ENCODE measurements at regions not wholly inside any gene's neighbourhood (a gene's known extent, or its start where the extent isn't known, plus 50 kb on each side); places are given as distances from the start of the nearest gene placed in this dataset.

DNA sequence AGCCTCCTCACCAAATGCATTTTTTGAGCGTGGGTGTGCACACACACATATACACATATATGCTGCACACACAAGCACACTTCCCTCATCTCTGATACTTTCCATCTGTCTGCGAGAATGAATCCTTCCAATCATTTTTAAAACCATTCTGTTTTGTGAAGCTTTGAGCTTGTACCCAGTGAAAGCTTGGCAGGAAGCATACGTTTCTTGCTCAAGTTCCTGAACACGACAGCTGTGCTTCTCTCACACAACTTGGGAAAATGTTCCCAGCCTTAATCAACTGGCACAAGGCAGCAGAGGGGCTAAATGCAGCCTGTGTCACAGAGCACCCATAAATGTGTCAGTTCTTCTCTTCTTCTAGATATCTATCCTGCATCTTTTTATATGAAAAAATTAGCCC lies 524.0 kb upstream of the KIRREL3 start:
- no peaks in the 10 kb centered on the region for H3K9me3 Mint-ChIP-seq
- H3K27ac Mint-ChIP-seq, result no peak overlapping the region
- no peak for ATAC-seq
- no peaks in the 10 kb centered on the region for H3K27me3 Mint-ChIP-seq
- no peak overlapping the region for H3K4me3 Mint-ChIP-seq
- H3K36me3 Mint-ChIP-seq, result no peaks in the 10 kb centered on the region
- H3K4me1 Mint-ChIP-seq, result no peaks in the 10 kb centered on the region

DNA sequence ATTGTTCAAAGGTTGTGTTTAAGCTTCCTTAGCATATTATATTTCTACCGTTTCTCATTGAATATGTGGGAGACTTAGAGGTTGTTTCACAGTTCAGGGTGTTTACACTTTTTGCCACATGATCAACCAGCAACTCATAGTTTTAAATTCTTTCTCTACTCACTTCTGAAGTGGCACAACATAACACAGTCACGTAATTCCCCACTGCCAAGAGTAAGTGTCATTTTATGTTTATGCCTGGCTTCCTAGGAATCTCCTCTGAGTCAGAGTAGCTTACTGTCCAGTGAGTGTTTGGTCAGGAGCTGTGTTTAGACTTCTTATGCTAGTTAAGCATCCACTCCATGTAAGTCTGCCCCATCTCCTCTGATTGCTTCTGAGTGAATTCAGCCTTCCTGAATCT lies 520.8 kb upstream of the KIRREL3 start:
- Mint-ChIP-seq H3K9me3 (peaks cover 4% of the 10 kb centered on the region), H3K36me3 (no peaks in the 10 kb centered on the region), H3K4me3 (no peak overlapping the region), H3K27me3 (no peaks in the 10 kb centered on the region), H3K27ac (no peak overlapping the region), H3K4me1 (no peaks in the 10 kb centered on the region)
- no peak for ATAC-seq

DNA sequence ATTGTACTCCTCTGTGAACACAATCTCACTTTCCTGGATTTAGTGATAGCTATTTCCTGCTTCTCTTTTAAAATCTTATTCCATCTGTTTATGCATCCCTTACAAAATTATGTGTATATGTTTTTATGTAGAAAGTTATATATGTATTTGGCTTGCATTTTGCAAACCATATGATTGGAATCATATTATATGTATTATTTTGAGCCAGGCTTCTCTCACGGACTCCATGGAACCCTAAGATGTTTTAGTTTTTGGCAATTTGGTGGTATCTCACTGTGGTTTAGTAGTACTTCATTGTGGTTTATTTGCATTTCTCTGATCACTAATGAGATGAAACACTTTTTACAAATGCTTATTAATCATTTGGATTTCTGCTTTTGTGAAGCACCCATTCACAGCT lies 507.3 kb upstream of the KIRREL3 start:
- no peak for ATAC-seq
- H3K27me3 Mint-ChIP-seq, result no peaks in the 10 kb centered on the region
- no peaks in the 10 kb centered on the region for H3K36me3 Mint-ChIP-seq
- no peak overlapping the region for H3K4me3 Mint-ChIP-seq
- no peaks in the 10 kb centered on the region for H3K4me1 Mint-ChIP-seq
- H3K9me3 Mint-ChIP-seq, result peaks cover 9% of the 10 kb centered on the region
- H3K27ac Mint-ChIP-seq, result no peak overlapping the region

DNA sequence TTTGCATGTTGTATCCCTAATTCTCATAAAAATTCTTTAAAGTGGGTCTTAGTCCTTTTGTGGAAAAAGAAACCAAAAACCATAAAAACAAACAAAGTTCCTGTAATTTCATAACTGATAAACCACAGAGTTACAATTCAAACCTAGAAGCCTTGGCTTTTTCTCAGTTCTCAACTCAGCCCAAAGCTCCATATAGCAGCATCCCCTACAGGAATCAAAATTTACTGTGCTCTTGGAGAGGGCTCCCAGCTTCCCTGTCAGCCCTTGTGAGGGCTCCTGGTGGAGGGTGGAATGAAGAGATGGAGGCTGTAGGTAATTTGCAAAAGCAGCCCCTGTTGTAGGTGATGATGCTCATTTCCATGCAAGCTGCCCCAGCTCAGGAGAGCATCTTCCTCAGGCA lies 506.1 kb upstream of the KIRREL3 start:
- Mint-ChIP-seq H3K4me1 (no peaks in the 10 kb centered on the region), H3K27me3 (no peaks in the 10 kb centered on the region), H3K9me3 (peaks cover 3% of the 10 kb centered on the region), H3K4me3 (no peak overlapping the region), H3K27ac (no peak overlapping the region), H3K36me3 (no peaks in the 10 kb centered on the region)
- peak; percentile 34 for ATAC-seq

DNA sequence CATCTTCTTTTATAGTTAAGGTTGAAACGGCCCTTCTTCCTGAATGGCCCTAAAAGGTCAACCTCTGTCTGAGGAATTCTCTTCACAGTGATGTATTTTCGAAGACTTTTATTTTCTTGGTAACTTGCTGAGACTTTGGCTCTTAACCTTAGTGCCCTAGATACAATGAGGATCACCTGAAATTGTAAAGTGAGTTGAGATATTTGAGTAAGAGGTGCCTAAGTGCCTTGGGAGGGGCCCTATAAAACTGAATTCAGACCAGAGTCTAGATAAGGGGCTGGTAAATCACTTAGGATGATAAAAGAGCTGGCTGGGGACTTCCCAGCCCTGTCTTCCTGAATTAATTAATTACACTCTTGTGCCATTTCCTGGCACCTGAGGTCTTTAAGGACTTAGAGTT lies 505.6 kb upstream of the KIRREL3 start:
- no peak overlapping the region for H3K27ac Mint-ChIP-seq
- peaks cover under 1% of the 10 kb centered on the region for H3K9me3 Mint-ChIP-seq
- H3K4me3 Mint-ChIP-seq, result no peak overlapping the region
- no peaks in the 10 kb centered on the region for H3K4me1 Mint-ChIP-seq
- H3K36me3 Mint-ChIP-seq, result no peaks in the 10 kb centered on the region
- H3K27me3 Mint-ChIP-seq, result no peaks in the 10 kb centered on the region
- ATAC-seq, result no peak

DNA sequence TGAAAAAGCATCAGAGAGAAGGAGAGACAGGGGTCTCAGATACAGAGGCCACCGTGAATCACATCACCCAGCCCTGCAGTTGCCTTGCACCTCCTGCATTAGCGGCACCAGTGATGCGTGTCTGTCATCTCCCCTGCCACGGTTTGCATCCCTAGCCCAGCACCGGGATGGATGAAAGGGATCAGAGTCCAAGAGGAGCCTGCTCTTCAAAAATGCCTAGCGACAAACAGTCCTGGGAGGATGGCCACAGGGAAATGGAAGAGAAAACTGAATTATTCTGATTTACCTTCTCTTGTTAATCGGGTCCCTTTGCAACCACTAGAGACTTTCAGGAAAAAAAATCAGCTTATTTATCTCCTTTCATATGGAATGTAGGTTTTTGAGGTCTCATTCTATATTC lies 495.6 kb upstream of the KIRREL3 start:
- Mint-ChIP-seq H3K4me3 (no peak overlapping the region), H3K27ac (no peak overlapping the region), H3K4me1 (no peaks in the 10 kb centered on the region), H3K36me3 (no peaks in the 10 kb centered on the region), H3K27me3 (no peaks in the 10 kb centered on the region), H3K9me3 (peaks cover 4% of the 10 kb centered on the region)
- ATAC-seq, result no peak

DNA sequence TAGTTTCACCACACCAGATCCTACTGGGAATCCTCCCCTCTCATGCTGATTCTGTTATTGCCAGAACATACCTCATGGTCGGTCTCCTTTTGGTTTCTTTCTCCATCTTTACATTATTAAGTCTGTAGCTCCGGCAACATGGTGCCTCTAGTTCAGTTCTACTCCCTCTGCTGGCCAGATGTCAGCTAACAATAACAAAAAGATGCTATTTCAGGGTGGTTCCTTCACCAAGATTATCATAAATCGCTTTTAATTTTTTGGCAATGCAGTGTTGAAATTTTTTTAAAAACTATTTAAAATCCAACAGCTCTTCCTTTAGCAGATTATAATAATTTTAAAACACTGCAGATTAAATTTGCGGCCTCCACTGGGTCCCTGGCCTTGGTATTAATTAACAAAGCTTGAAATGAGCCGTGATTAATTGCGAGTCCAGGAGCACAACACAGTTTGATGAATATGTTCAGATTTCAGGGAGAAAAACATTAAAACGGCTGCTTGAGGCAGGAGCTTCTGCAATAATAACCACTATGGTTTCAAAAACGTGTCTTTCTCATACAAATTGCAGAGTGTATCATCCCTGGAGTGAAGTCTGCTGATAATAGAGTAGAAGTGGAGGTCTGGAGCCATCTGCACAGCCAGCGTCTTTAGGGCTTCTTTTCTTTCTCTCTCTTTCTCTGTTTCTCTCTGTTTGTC lies 492.9 kb upstream of the KIRREL3 start:
- ATAC-seq, result no peak
- no peaks in the 10 kb centered on the region for H3K4me1 Mint-ChIP-seq
- no peaks in the 10 kb centered on the region for H3K27me3 Mint-ChIP-seq
- peaks cover 4% of the 10 kb centered on the region for H3K9me3 Mint-ChIP-seq
- no peaks in the 10 kb centered on the region for H3K36me3 Mint-ChIP-seq
- no peak overlapping the region for H3K4me3 Mint-ChIP-seq
- no peak overlapping the region for H3K27ac Mint-ChIP-seq

DNA sequence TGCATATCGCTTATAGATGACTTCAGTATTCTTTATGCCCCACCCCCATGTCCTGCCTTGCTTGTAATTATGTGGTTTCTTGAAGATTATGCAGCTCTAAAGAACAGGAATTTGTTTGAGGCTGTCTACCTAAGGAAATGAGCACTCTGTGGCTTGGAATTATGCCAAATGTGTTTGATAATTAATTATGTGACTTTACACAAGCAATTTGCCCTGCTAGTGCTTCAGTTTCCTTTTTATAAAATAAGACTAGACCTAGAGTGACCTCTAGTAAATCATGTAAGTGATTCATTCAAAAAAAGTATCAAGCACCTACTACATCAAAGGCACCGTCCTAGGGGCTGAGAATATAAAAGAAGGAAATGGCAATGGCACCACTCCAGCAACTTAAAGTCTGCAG lies 491.5 kb upstream of the KIRREL3 start:
- peaks cover 4% of the 10 kb centered on the region for H3K9me3 Mint-ChIP-seq
- H3K4me1 Mint-ChIP-seq, result no peaks in the 10 kb centered on the region
- H3K4me3 Mint-ChIP-seq, result no peak overlapping the region
- H3K27me3 Mint-ChIP-seq, result no peaks in the 10 kb centered on the region
- no peak for ATAC-seq
- H3K36me3 Mint-ChIP-seq, result no peaks in the 10 kb centered on the region
- H3K27ac Mint-ChIP-seq, result no peak overlapping the region

DNA sequence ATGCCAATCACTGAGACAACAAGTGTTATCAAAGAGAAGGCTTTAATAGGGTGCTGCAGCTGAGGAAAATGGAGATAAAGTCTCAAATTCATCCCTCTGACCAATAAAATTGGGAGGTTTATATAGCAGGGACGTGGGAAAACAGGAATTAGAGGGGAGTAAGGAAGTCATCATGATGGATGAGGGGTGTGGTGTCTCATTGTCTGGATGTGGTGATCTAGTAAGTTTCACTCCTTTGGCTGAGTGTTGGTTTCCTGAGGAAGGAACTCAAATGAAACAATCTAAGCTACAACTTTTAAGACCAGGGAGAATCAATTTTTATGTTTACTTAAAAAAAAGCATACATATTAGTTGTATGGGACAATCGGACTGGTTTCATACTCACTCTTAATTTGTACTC lies 491.0 kb upstream of the KIRREL3 start:
- Mint-ChIP-seq H3K36me3 (no peaks in the 10 kb centered on the region), H3K27ac (no peak overlapping the region), H3K27me3 (no peaks in the 10 kb centered on the region), H3K4me3 (no peak overlapping the region), H3K9me3 (peaks cover 4% of the 10 kb centered on the region), H3K4me1 (no peaks in the 10 kb centered on the region)
- ATAC-seq, result no peak

DNA sequence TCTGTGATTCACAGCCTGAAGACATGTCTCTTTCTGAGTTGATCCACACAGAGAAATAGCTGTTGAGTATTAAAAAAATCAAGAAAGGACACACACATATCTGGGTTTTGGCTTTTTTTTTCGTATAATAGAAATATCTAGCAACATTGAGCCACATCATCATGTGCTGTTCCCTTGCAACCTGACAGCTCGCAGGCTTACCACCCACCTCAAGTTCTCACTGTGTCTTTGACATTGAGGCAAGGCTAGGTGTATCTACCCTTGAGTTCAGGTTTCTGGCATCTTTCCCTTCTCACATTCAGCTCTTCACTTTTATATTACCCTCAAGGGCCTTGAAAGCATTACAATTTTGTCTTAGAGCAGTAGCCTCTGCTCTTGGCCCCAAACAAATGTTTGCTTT lies 490.3 kb upstream of the KIRREL3 start:
- no peaks in the 10 kb centered on the region for H3K4me1 Mint-ChIP-seq
- H3K36me3 Mint-ChIP-seq, result no peaks in the 10 kb centered on the region
- no peak overlapping the region for H3K27ac Mint-ChIP-seq
- no peak for ATAC-seq
- peaks cover 4% of the 10 kb centered on the region for H3K9me3 Mint-ChIP-seq
- H3K27me3 Mint-ChIP-seq, result no peaks in the 10 kb centered on the region
- H3K4me3 Mint-ChIP-seq, result no peak overlapping the region

DNA sequence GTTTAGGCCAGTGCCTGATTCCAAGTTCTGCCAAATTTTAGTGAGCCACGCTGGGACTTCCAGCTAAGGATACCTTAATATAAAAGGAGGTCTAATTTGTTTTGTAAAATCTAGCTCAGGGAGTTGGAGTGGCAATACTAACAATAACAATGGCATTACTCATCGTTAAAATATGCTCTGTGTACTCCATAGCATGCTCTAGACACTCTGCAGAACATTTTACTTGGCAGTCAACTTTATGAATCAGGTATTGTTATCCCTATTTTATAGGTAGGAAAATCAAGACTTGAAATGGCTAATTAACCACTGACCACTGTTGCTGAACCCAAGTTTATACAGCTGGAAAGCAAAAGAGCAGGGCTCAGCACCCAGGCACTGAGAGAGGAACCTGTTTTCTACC lies 485.0 kb upstream of the KIRREL3 start:
- Mint-ChIP-seq H3K27me3 (no peaks in the 10 kb centered on the region), H3K9me3 (no peaks in the 10 kb centered on the region), H3K36me3 (no peaks in the 10 kb centered on the region), H3K4me3 (no peak overlapping the region), H3K4me1 (no peaks in the 10 kb centered on the region), H3K27ac (no peak overlapping the region)
- ATAC-seq, result no peak

DNA sequence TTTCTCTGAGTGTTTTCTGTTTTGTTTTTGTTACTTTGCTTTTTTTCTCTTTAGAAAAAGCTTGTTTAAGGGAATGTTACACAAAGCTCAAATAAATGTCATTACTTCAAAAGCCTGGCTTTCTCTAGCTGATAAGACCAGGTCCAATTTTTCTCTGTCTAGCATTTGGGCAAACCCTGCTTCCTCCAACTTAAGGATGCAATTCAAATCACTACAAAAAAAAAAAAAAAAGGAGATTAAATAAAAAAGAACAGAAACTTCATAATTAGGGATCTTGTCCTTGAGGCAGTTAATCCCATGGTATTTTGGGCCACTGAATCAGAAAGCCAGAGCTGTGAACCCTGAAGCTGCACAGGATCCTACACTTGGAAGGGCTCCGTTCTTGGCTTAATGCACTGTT lies 480.8 kb upstream of the KIRREL3 start:
- H3K36me3 Mint-ChIP-seq, result no peaks in the 10 kb centered on the region

DNA sequence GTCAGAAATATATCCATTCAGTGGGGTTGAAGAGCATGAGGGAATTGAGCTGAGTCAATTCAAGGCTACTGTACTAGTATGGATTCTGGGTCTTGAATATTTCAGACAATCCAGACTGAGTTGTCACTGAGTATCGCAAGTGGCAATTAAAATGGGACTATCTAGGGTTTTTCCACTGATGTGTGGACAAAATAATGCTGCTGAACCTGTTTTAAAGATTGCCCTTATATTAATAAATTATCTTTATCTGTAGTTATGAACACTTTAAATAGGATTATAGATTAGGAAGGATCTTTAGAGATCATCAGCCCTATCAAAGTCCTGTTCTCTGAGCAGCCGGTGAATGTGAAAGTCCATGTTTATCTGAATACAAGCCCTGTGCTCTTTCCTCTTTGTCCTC lies 478.3 kb upstream of the KIRREL3 start:
- H3K36me3 Mint-ChIP-seq, result no peaks in the 10 kb centered on the region
- no peaks in the 10 kb centered on the region for H3K27me3 Mint-ChIP-seq
- no peak overlapping the region for H3K27ac Mint-ChIP-seq
- H3K4me1 Mint-ChIP-seq, result no peaks in the 10 kb centered on the region
- H3K9me3 Mint-ChIP-seq, result no peaks in the 10 kb centered on the region
- ATAC-seq, result no peak
- no peak overlapping the region for H3K4me3 Mint-ChIP-seq

More for the DNA sequence above, 480.8 kb upstream of the KIRREL3 start:
- ATAC-seq, result no peak
- Mint-ChIP-seq H3K27ac (no peak overlapping the region), H3K4me1 (no peaks in the 10 kb centered on the region), H3K4me3 (no peak overlapping the region), H3K27me3 (no peaks in the 10 kb centered on the region), H3K9me3 (no peaks in the 10 kb centered on the region)

DNA sequence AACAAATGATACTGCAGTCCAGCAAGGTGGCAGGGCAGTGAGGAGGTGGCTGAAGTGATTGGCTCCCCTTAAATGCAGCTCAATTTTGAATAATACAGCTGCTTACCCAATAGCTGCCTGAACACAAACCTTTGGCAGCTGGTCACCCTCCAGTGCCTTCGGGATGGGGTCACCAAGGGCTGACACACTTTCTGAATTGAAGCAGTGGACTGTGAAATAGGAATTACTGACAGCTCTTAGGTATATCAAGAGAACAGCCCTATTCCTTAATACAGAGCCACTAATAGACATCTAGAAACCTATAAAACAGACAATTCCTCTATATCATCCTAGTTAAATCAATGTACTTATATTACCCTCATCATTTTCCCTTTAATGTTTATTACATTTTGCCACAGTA lies 474.2 kb upstream of the KIRREL3 start:
- Mint-ChIP-seq H3K4me1 (no peaks in the 10 kb centered on the region), H3K9me3 (no peaks in the 10 kb centered on the region), H3K27ac (no peak overlapping the region), H3K36me3 (no peaks in the 10 kb centered on the region), H3K27me3 (no peaks in the 10 kb centered on the region), H3K4me3 (no peak overlapping the region)
- ATAC-seq, result no peak

DNA sequence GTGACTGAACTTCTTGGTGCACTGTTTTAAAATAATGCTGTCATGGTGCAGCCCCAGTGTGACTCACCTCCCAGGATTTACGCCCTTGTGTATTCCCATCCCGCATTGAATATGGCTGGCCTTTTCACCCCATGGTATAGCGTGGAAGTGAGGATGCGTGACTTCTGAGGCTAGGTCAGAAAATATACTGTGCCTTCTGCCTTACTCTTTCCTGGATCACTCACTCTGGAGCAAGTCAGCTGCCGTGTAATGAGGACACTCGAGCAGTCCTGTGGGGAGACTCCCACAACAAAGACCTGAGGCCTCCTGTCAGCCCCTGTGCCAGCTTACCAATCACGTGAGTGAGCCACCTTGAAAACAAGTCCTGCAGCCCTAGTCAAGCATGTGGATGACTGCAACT lies 471.9 kb upstream of the KIRREL3 start:
- ATAC-seq, result peak; percentile 24
- Mint-ChIP-seq H3K27ac (no peak overlapping the region), H3K4me1 (no peaks in the 10 kb centered on the region), H3K27me3 (no peaks in the 10 kb centered on the region), H3K4me3 (no peak overlapping the region), H3K36me3 (no peaks in the 10 kb centered on the region), H3K9me3 (no peaks in the 10 kb centered on the region)

DNA sequence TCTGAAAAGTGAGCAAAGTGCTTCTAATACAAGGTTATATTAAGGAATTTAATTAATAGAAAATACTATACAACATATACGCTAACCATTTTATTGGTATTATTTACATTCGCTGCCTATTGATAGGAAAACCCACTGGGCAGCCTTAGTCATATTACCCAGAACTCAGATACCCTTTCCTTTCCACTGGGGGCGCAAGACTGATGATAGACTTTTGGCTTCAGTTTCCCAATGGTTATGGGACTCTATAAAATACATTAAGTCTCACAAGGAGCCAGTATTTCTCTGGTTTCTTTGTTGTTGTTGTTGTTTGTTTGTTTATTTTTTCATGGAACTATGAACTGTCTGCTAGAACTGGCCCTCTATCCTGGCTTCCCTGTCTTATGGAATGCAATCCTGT lies 471.1 kb upstream of the KIRREL3 start:
- Mint-ChIP-seq H3K4me1 (no peaks in the 10 kb centered on the region), H3K27me3 (no peaks in the 10 kb centered on the region), H3K27ac (no peak overlapping the region), H3K9me3 (no peaks in the 10 kb centered on the region), H3K4me3 (no peak overlapping the region), H3K36me3 (no peaks in the 10 kb centered on the region)
- no peak for ATAC-seq
